Common myeloid progenitor, CD34-positive (primary cell): ENCODE measurements at regions not wholly inside any gene's neighbourhood (a gene's known extent, or its start where the extent isn't known, plus 50 kb on each side); places are given as distances from the start of the nearest gene placed in this dataset.

Experiments used
- CTCF ChIA-PET: fragments of 350-600 bp; sonication (Branson Sonifier 250); formaldehyde crosslinking; loops from one replicate; lab custom pipeline; 2021; ENCODE audit warnings: antibody characterized with exemption; lab: Charles Lee
- POLR2A ChIA-PET: fragments of 350-600 bp; sonication (Branson Sonifier 250); formaldehyde crosslinking; loops from one replicate; lab custom pipeline; 2021; ENCODE audit warnings: antibody characterized with exemption; lab: Charles Lee
- DNase-seq, 3 donors: peaks; one replicate each; pipeline versions ENCODE4 v3.0.0 to v3.0.0-alpha.2; 2013
- H3K27ac ChIP-seq, 2 experiments: 1 replicate in 1 of 2; 2 replicates in 1 of 2; pipeline ENCODE4 v1.7.0; 2013; ENCODE audit warnings: inconsistent platforms in 2 of 2, low read length in 2 of 2, mild to moderate bottlenecking in 2 of 2, low read depth in 1 of 2, moderate library complexity in 1 of 2; ENCODE audit not compliant: severe bottlenecking in 2 of 2, insufficient read depth in 1 of 2, poor library complexity in 1 of 2
- H3K27me3 ChIP-seq, 5 experiments: replicated peaks in 2 of 5; 1 replicate in 3 of 5; 2 replicates in 2 of 5; pipeline versions ENCODE4 v1.6.1 to v1.7.0; 2013; ENCODE audit warnings: low read length in 4 of 5, mild to moderate bottlenecking in 2 of 5, moderate library complexity in 2 of 5, inconsistent platforms in 1 of 5; ENCODE audit not compliant: insufficient read depth in 5 of 5, control insufficient read depth in 4 of 5
- H3K36me3 ChIP-seq, 4 experiments: 1 replicate in 2 of 4; 2 replicates in 2 of 4; pipeline versions ENCODE4 v1.6.1 to v1.7.0; 2013; ENCODE audit warnings: low read length in 3 of 4, control low read depth in 1 of 4, mild to moderate bottlenecking in 1 of 4; ENCODE audit not compliant: control insufficient read depth in 4 of 4, insufficient read depth in 4 of 4
- H3K4me1 ChIP-seq, 4 experiments: 1 replicate in 3 of 4; 2 replicates in 1 of 4; pipeline versions ENCODE4 v1.6.1 to v1.7.1; 2013; ENCODE audit warnings: low read length in 3 of 4, mild to moderate bottlenecking in 3 of 4, control low read depth in 1 of 4, inconsistent platforms in 1 of 4, moderate library complexity in 1 of 4; ENCODE audit not compliant: control insufficient read depth in 4 of 4, insufficient read depth in 4 of 4; ENCODE audit errors: control extremely low read depth in 1 of 4
- H3K4me3 ChIP-seq, 7 experiments: 1 replicate in 4 of 7; 2 replicates in 3 of 7; pipeline versions ENCODE4 v1.5.1 to v1.7.0; 2013; ENCODE audit warnings: mild to moderate bottlenecking in 7 of 7, low read length in 6 of 7, moderate library complexity in 6 of 7, inconsistent platforms in 2 of 7, low read depth in 2 of 7, control low read depth in 1 of 7; ENCODE audit not compliant: insufficient read depth in 4 of 7, control insufficient read depth in 1 of 7; ENCODE audit errors: extremely low read depth in 1 of 7
- H3K9me3 ChIP-seq, 5 experiments: 1 replicate in 4 of 5; 2 replicates in 1 of 5; pipeline versions ENCODE4 v1.6.1 to v1.7.1; 2013; ENCODE audit warnings: low read length in 4 of 5, mild to moderate bottlenecking in 2 of 5, inconsistent platforms in 1 of 5, low read depth in 1 of 5, moderate library complexity in 1 of 5; ENCODE audit not compliant: control insufficient read depth in 4 of 5, insufficient read depth in 2 of 5; ENCODE audit errors: control extremely low read depth in 1 of 5
- WGBS: methylation state at CpG from one replicate; pipeline ENCODE4 v1.1.5; 2013; ENCODE audit not compliant: insufficient coverage; 5-methylcytosine and 5-hydroxymethylcytosine counted together

GRCh38 chr21:45338311-45339017, 50.8 kb upstream of the POFUT2 start:
- Histone ChIP-seq H3K27me3 (peaks cover 0 to 5% (median 0%) of the 10 kb centered on the region in 5 experiments), H3K4me3 (no peak overlapping the region), H3K4me1 (peaks cover 0 to 4% (median 0%) of the 10 kb centered on the region in 4 experiments), H3K27ac (no peak overlapping the region), H3K9me3 (no peaks in the 10 kb centered on the region), H3K36me3 (no peaks in the 10 kb centered on the region)
- 97% methylated on average over 11 of the region's 13 CpGs for WGBS
- CTCF ChIA-PET: no interaction called here
- POLR2A ChIA-PET: no interaction called here
- no peak for DNase-seq

- ChIA-PET POLR2A (no interaction called here), CTCF (interaction anchor here (0.9 kb wide), 1 partner anchor 47 kb away, joined by 3 read pairs; no protein-coding TSS in a partner anchor)
- 69% methylated on average over 16 of the region's 19 CpGs for WGBS
Measured at GRCh38 chr21:45339421-45340402, 52.0 kb upstream of the POFUT2 start.

GRCh38 chr21:45340515-45340914, 52.8 kb upstream of the POFUT2 start:
- no peaks in the 10 kb centered on the region for H3K36me3 ChIP-seq
- DNase-seq: no peak
- 97% methylated on average over 8 of the region's 8 CpGs for WGBS
- H3K9me3 ChIP-seq: no peaks in the 10 kb centered on the region
- H3K27ac ChIP-seq: no peak overlapping the region
- peaks cover 0 to 5% (median 0%) of the 10 kb centered on the region in 5 experiments for H3K27me3 ChIP-seq
- ChIA-PET POLR2A (no interaction called here), CTCF (no interaction called here)
- peaks cover 0 to 4% (median 0%) of the 10 kb centered on the region in 4 experiments for H3K4me1 ChIP-seq
- H3K4me3 ChIP-seq: no peak overlapping the region

More at GRCh38 chr21:45339421-45340402, 52.0 kb upstream of the POFUT2 start:
- H3K9me3 ChIP-seq: no peaks in the 10 kb centered on the region
- no peaks in the 10 kb centered on the region for H3K36me3 ChIP-seq
- no peak overlapping the region for H3K4me3 ChIP-seq
- DNase-seq: no peak
- peaks cover 0 to 4% (median 0%) of the 10 kb centered on the region in 4 experiments for H3K4me1 ChIP-seq
- H3K27ac ChIP-seq: no peak overlapping the region
- H3K27me3 ChIP-seq: peaks cover 0 to 5% (median 0%) of the 10 kb centered on the region in 5 experiments

- POLR2A ChIA-PET: no interaction called here
Measured at GRCh38 chr21:45341261-45341660, 53.6 kb upstream of the POFUT2 start.

GRCh38 chr21:45341779-45342178, 54.1 kb upstream of the POFUT2 start:
- POLR2A ChIA-PET: no interaction called here
- DNase-seq: no peak
- H3K27me3 ChIP-seq: peaks cover 0 to 4% (median under 1%) of the 10 kb centered on the region in 5 experiments
- no peaks in the 10 kb centered on the region for H3K36me3 ChIP-seq
- H3K4me1 ChIP-seq: peaks cover 0 to 4% (median 0%) of the 10 kb centered on the region in 4 experiments
- H3K9me3 ChIP-seq: no peaks in the 10 kb centered on the region
- H3K4me3 ChIP-seq: no peak overlapping the region
- CTCF ChIA-PET: interaction anchor here (0.7 kb wide), 1 partner anchor 205 kb away, joined by 3 read pairs; no protein-coding TSS in a partner anchor
- WGBS: 6% methylated on average over 7 of the region's 9 CpGs
- no peak overlapping the region for H3K27ac ChIP-seq

More at GRCh38 chr21:45341261-45341660, 53.6 kb upstream of the POFUT2 start:
- Histone ChIP-seq H3K4me1 (peaks cover 0 to 4% (median 0%) of the 10 kb centered on the region in 4 experiments), H3K27me3 (peaks cover 0 to 5% (median 0%) of the 10 kb centered on the region in 5 experiments), H3K9me3 (no peaks in the 10 kb centered on the region), H3K4me3 (no peak overlapping the region), H3K27ac (no peak overlapping the region), H3K36me3 (no peaks in the 10 kb centered on the region)
- no peak for DNase-seq
- CTCF ChIA-PET: interaction anchor here (0.7 kb wide), 1 partner anchor 205 kb away, joined by 3 read pairs; no protein-coding TSS in a partner anchor
- 100% methylated on average over 6 of the region's 8 CpGs for WGBS

GRCh38 chr21:45343891-45344290, 56.2 kb upstream of the POFUT2 start:
- no peak overlapping the region for H3K27ac ChIP-seq
- H3K36me3 ChIP-seq: no peaks in the 10 kb centered on the region
- no peak for DNase-seq
- peaks cover 0 to 4% (median 0%) of the 10 kb centered on the region in 4 experiments for H3K4me1 ChIP-seq
- no peak overlapping the region for H3K4me3 ChIP-seq
- no peaks in the 10 kb centered on the region for H3K9me3 ChIP-seq
- H3K27me3 ChIP-seq: peaks cover 0 to 12% (median 4%) of the 10 kb centered on the region in 5 experiments
- ChIA-PET POLR2A (no interaction called here), CTCF (no interaction called here)
- WGBS: 93% methylated on average over 9 of the region's 15 CpGs
